ENCODE measurements at regions not wholly inside any gene's neighbourhood (a gene's known extent, or its start where the extent isn't known, plus 50 kb on each side); places are given as distances from the start of the nearest gene placed in this dataset.
"Not testable (repeated sequence)": the region's sequence is repeated elsewhere in the genome, so short reads cannot be mapped to it uniquely, and the experiment has no call there.

GRCh38 chr22:22697377-22698117 lies 53.1 kb downstream of the GGTLC2 start:
- DNase-seq (ENCODE audit: low read depth, low spot score): no peak

- DNase-seq (ENCODE audit: low read depth, low spot score): no peak
Observed at GRCh38 chr22:22698263-22698750, 53.9 kb downstream of the GGTLC2 start.

GRCh38 chr22:22700631-22701030 lies 56.2 kb downstream of the GGTLC2 start:
- no peak for DNase-seq (ENCODE audit: low read depth, low spot score)

GRCh38 chr22:22701557-22701956 lies 57.1 kb downstream of the GGTLC2 start:
- not testable (repeated sequence) for DNase-seq (ENCODE audit: low read depth, low spot score)

GRCh38 chr22:22702237-22703202 lies 58.1 kb downstream of the GGTLC2 start:
- no peak for DNase-seq (ENCODE audit: low read depth, low spot score)

GRCh38 chr22:22703203-22703570 lies 58.8 kb downstream of the GGTLC2 start:
- no peak for DNase-seq (ENCODE audit: low read depth, low spot score)

- no peak for DNase-seq (ENCODE audit: low read depth, low spot score)
Observed at GRCh38 chr22:22703715-22704114, 59.3 kb downstream of the GGTLC2 start.

- no peak for DNase-seq (ENCODE audit: low read depth, low spot score)
Observed at GRCh38 chr22:22704156-22704946, 59.9 kb downstream of the GGTLC2 start.

GRCh38 chr22:22705328-22706100 lies 61.1 kb downstream of the GGTLC2 start:
- DNase-seq (ENCODE audit: low read depth, low spot score): no peak

GRCh38 chr22:22706253-22706915 lies 62.0 kb downstream of the GGTLC2 start:
- no peak for DNase-seq (ENCODE audit: low read depth, low spot score)

- DNase-seq (ENCODE audit: low read depth, low spot score): no peak
Observed at GRCh38 chr22:22709719-22710445, 65.5 kb downstream of the GGTLC2 start.

GRCh38 chr22:22710719-22711531 lies 66.5 kb downstream of the GGTLC2 start:
- DNase-seq (ENCODE audit: low read depth, low spot score): peak; percentile 55

- no peak for DNase-seq (ENCODE audit: low read depth, low spot score)
Observed at GRCh38 chr22:22711532-22711913, 67.1 kb downstream of the GGTLC2 start.

- DNase-seq (ENCODE audit: low read depth, low spot score): no peak
Observed at GRCh38 chr22:22712092-22712658, 67.8 kb downstream of the GGTLC2 start.

- no peak for DNase-seq (ENCODE audit: low read depth, low spot score)
Observed at GRCh38 chr22:22712666-22713365, 68.4 kb downstream of the GGTLC2 start.

- no peak for DNase-seq (ENCODE audit: low read depth, low spot score)
Observed at GRCh38 chr22:22713416-22713815, 69.0 kb downstream of the GGTLC2 start.

GRCh38 chr22:22714600-22715335 lies 70.4 kb downstream of the GGTLC2 start:
- DNase-seq (ENCODE audit: low read depth, low spot score): no peak
